Endothelial cell (in vitro differentiated cells): ENCODE measurements at regions not wholly inside any gene's neighbourhood (a gene's known extent, or its start where the extent isn't known, plus 50 kb on each side); places are given as distances from the start of the nearest gene placed in this dataset.

Experiments
- DNase-seq: peaks from one replicate; pipeline ENCODE4 v3.0.0; 2021; ENCODE audit warnings: low spot score
- H3K27ac Mint-ChIP-seq: one replicate; pipeline ENCODE4 v1.8.0; 2021; ENCODE audit warnings: mixed read lengths, inconsistent platforms; ENCODE audit not compliant: unreplicated experiment
- H3K27me3 Mint-ChIP-seq: one replicate; pipeline ENCODE4 v1.8.0; 2021; ENCODE audit warnings: mild to moderate bottlenecking, moderate library complexity, mixed read lengths, inconsistent platforms; ENCODE audit not compliant: unreplicated experiment
- H3K36me3 Mint-ChIP-seq: one replicate; pipeline ENCODE4 v1.8.0; 2021; ENCODE audit warnings: mild to moderate bottlenecking, low read depth, mixed read lengths, inconsistent platforms; ENCODE audit not compliant: unreplicated experiment
- H3K4me1 Mint-ChIP-seq: one replicate; pipeline ENCODE4 v1.8.0; 2021; ENCODE audit warnings: mild to moderate bottlenecking, mixed read lengths, inconsistent platforms; ENCODE audit not compliant: unreplicated experiment
- H3K4me3 Mint-ChIP-seq: one replicate; pipeline ENCODE4 v1.8.0; 2021; ENCODE audit warnings: mild to moderate bottlenecking, mixed read lengths, inconsistent platforms; ENCODE audit not compliant: unreplicated experiment
- H3K9me3 Mint-ChIP-seq: one replicate; pipeline ENCODE4 v1.8.0; 2021; ENCODE audit warnings: mixed read lengths, inconsistent platforms; ENCODE audit not compliant: unreplicated experiment
- TF ChIP-seq, protein P1 (sequence below): fragments of 200-600 bp; sonication (generic); IDR thresholded peaks from one replicate; pipeline ENCODE4 v1.5.0; 2021; ENCODE audit warnings: antibody characterized with exemption; ENCODE audit not compliant: unreplicated experiment

DNA sequence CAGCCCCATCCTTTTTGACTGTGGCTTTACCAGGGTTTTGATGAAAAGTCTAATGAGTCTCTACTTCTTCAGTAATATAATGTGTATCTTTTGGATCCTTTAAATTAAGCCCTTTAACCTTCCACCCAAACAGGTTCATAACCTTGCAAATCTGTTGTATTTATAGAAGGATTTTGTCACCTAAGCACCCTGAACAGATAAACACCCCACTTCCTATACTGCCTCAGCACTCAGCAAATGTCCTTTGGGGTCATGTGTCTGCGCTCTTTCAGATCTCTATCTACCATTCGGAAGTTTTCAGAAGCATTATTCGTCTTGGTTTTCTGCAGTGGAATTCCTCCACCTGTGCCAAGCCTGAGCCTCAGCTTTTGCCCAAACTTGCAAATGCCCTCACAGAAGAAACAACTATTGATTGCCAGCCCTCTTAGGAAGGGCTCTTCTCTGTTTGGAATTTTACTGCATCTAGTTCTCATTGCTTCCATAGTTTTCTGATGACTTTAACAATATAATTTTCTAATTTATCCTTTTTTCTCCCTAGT is 214.8 kb upstream of the KCNJ16 start:
- no peaks in the 10 kb centered on the region for H3K9me3 Mint-ChIP-seq
- no peaks in the 10 kb centered on the region for H3K36me3 Mint-ChIP-seq

DNA sequence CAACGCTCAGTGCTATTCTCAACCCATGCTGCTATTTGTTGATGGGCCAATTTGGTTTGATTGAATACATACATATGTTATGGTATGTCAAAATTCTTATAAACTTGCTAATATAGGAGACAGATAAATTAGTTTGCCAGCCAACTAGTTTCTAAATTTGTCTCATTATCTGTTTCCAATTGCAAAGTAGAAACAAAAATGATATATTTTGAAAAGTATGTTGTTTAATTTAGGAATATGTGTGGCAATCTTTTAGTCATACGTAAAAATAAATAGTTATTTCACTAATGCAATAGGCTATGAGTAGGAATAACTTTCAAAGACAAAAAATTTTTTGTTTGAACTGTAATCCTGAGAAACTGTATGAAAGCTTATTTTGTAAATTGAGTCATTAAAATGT is 210.6 kb upstream of the KCNJ16 start:
- DNase-seq = no peak
- H3K9me3 Mint-ChIP-seq = no peaks in the 10 kb centered on the region
- H3K4me1 Mint-ChIP-seq = no peaks in the 10 kb centered on the region
- no peaks in the 10 kb centered on the region for H3K36me3 Mint-ChIP-seq
- H3K27me3 Mint-ChIP-seq = peaks cover 5% of the 10 kb centered on the region
- H3K27ac Mint-ChIP-seq = no peak overlapping the region
- TF ChIP-seq, protein P1, sequence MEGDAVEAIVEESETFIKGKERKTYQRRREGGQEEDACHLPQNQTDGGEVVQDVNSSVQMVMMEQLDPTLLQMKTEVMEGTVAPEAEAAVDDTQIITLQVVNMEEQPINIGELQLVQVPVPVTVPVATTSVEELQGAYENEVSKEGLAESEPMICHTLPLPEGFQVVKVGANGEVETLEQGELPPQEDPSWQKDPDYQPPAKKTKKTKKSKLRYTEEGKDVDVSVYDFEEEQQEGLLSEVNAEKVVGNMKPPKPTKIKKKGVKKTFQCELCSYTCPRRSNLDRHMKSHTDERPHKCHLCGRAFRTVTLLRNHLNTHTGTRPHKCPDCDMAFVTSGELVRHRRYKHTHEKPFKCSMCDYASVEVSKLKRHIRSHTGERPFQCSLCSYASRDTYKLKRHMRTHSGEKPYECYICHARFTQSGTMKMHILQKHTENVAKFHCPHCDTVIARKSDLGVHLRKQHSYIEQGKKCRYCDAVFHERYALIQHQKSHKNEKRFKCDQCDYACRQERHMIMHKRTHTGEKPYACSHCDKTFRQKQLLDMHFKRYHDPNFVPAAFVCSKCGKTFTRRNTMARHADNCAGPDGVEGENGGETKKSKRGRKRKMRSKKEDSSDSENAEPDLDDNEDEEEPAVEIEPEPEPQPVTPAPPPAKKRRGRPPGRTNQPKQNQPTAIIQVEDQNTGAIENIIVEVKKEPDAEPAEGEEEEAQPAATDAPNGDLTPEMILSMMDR = no peak
- no peak overlapping the region for H3K4me3 Mint-ChIP-seq

More for the DNA sequence above, 214.8 kb upstream of the KCNJ16 start:
- TF ChIP-seq, protein P1 = no peak
- no peak for DNase-seq
- Mint-ChIP-seq H3K27me3 (no peaks in the 10 kb centered on the region), H3K27ac (no peak overlapping the region), H3K4me1 (no peaks in the 10 kb centered on the region), H3K4me3 (no peak overlapping the region)

DNA sequence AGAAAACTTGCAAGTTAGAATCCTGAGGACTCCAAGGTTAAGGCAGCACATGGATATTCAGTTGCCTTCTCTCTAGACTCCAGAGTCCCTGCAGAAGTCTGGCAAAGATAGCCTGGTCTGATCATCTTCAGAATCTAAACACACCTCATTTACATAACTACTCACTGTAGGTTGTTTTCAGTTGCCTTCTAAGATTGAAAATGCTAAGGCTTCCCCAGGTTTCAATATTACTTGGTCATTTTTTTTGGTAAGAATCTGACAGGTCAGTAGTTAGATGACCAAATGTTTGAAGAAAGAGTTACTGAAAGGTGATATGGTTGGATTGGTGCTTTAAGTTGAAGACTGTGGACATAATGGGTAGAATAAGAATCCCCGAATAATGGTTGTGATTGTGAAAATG is 205.4 kb upstream of the KCNJ16 start:
- no peak overlapping the region for H3K27ac Mint-ChIP-seq

DNA sequence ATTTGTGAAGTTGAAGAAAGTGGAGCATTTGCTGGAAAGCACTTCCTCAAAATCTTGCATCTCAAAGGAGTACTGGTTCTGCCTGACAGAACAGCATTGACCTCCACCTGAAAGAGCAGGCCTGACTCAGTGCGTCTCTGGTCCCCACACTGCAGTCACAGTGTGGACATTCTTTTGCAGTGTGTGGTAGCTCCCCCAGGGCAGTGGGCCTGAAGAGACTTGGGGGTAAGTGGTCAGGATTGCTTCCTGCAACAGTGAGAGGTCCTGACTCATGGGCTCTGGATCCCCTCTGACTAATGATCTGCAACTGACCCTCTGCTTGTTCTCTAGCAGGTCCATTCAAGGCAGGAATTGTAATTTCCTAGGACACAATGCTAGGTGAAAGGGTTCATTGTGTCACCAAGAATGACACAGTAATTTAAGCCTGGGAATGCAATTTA is 204.9 kb upstream of the KCNJ16 start:
- Mint-ChIP-seq H3K36me3 (no peaks in the 10 kb centered on the region), H3K4me1 (no peaks in the 10 kb centered on the region), H3K9me3 (no peaks in the 10 kb centered on the region), H3K4me3 (no peak overlapping the region), H3K27ac (no peak overlapping the region), H3K27me3 (peaks cover 5% of the 10 kb centered on the region)
- DNase-seq = no peak
- TF ChIP-seq, protein P1 = no peak

More for the DNA sequence above, 205.4 kb upstream of the KCNJ16 start:
- DNase-seq = no peak
- Mint-ChIP-seq H3K27me3 (peaks cover 5% of the 10 kb centered on the region), H3K36me3 (no peaks in the 10 kb centered on the region), H3K4me1 (no peaks in the 10 kb centered on the region), H3K9me3 (no peaks in the 10 kb centered on the region), H3K4me3 (no peak overlapping the region)
- TF ChIP-seq, protein P1 = no peak

DNA sequence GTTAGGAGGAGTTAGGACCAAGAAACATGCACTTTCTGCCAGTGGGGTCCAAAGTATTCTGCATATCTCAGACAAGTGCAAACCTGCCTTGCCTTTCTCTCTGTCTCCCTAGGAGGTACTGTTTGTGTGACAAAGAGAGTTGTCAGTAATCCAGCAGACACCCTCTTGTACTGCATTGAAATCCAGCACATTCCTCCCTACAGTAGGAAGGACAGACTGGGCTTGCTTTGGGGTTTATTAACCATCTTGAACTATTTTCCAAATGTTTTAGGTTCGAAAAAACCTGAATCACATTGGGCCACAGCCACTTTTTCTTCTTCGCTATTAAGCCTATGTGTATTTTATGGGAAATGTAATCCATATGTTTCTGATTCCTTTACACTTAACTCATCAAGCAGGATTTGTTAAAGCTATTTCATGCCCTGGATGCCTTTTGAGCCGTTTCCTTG is 204.2 kb upstream of the KCNJ16 start:
- TF ChIP-seq, protein P1 = no peak
- no peak for DNase-seq
- peaks cover 5% of the 10 kb centered on the region for H3K27me3 Mint-ChIP-seq
- H3K27ac Mint-ChIP-seq = no peak overlapping the region
- no peaks in the 10 kb centered on the region for H3K9me3 Mint-ChIP-seq
- no peaks in the 10 kb centered on the region for H3K36me3 Mint-ChIP-seq
- no peaks in the 10 kb centered on the region for H3K4me1 Mint-ChIP-seq
- no peak overlapping the region for H3K4me3 Mint-ChIP-seq
